Erythroblast (primary cell): ENCODE measurements at regions not wholly inside any gene's neighbourhood (a gene's known extent, or its start where the extent isn't known, plus 50 kb on each side); places are given as distances from the start of the nearest gene placed in this dataset.

Experiments used
- GATA1 ChIP-seq: IDR thresholded peaks from 2 replicates; pipeline ENCODE4 v1.6.1; 2011; ENCODE audit warnings: low read depth, mild to moderate bottlenecking, control low read depth, low read length, moderate library complexity
- POLR2A ChIP-seq: IDR thresholded peaks from 2 replicates; pipeline ENCODE4 v1.6.1; 2011; ENCODE audit warnings: mild to moderate bottlenecking, low read length

DNA sequence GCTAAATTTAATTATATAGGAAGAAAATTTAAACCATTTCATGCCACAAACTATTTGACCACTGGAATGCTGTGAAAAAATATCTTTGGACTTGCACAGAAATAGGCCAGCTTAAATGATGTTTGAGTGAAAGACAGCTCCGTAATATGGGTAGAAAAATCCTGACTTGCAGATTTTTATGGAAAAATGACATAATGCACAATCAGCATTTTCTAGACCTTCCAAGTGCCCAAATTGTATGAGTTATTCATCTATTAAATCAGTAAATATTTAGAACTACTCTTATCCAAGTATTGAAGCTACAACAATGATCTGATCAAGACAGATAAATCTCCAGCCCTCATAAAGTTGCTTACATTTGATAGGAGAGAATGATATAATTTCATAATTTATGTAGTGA is 691.1 kb upstream of the DDX18 start:
- no peak for TF ChIP-seq POLR2A
- no peak for TF ChIP-seq GATA1
